ENCODE measurements at regions not wholly inside any gene's neighbourhood (a gene's known extent, or its start where the extent isn't known, plus 50 kb on each side); places are given as distances from the start of the nearest gene placed in this dataset.

GRCh38 chr1:172932981-172933380, 117.8 kb downstream of the TNFSF18 start:
- no peak for TF ChIP-seq CTCF (optimal IDR thresholded peaks at IDR 0.05 in 1 of 3, IDR thresholded peaks at IDR 0.05 in 1 of 3, conservative IDR thresholded peaks at IDR 0.05 in 1 of 3; ENCODE audit: extremely low read depth in 1 of 3, insufficient read depth in 2 of 3, low read length in 3 of 3)
- TF ChIP-seq EZH2 (IDR thresholded peaks at IDR 0.05; ENCODE audit: low read length) = no peak
